K562 (cell line): ENCODE measurements at regions not wholly inside any gene's neighbourhood (a gene's known extent, or its start where the extent isn't known, plus 50 kb on each side); places are given as distances from the start of the nearest gene placed in this dataset.

ENCODE experiments used
- ATAC-seq: fragments of 200-7000 bp; cut with Tn5 transposase; 3 replicates; pipeline ENCODE4 v1.9.1; 2020; ENCODE audit warnings: moderate library complexity
- BruUV-seq: library from RNA; stranded (reverse); fragments of 400-500 nt; replicated peaks from 2 replicates; lab custom pipeline; 2021; lab: Mats Ljungman, UMichigan
- CTCF ChIA-PET: fragments of 300-600 bp; formaldehyde crosslinking; extraction: SDS; loops from one replicate; lab custom pipeline; 2021; ENCODE audit warnings: low intra/inter-chr PET ratio; lab: Yijun Ruan, JAX
- POLR2A ChIA-PET: fragments of 300-600, 350-650 bp; sonication (Branson Sonifier 250); formaldehyde crosslinking; extraction: SDS; loops from one replicate; lab custom pipeline; 2021; ENCODE audit warnings: antibody characterized with exemption, inconsistent platforms; lab: Yijun Ruan, JAX
- DNase-seq, 4 experiments: peaks; one replicate each; pipeline versions ENCODE4 v3.0.0 to v3.0.0-alpha.2; 2011 to 2018; ENCODE audit warnings: low spot score in 3 of 4, mixed read lengths in 3 of 4; ENCODE audit errors: extremely low read depth in 1 of 4
- FAIRE-seq: peaks from 2 replicates; lab custom pipeline; 2011; peaks lifted over from hg19 to GRCh38; lab: Jason Lieb, UNC
- H2AFZ ChIP-seq: 2 replicates; pipeline ENCODE4 v1.6.0; 2011; ENCODE audit warnings: low read depth, low read length, control low read depth, inconsistent platforms
- H3K27ac ChIP-seq: fragments of 200-600 bp; 3 replicates; pipeline ENCODE4 v1.8.0; 2011; ENCODE audit warnings: low read depth, mild to moderate bottlenecking, control low read depth, inconsistent platforms, low read length, moderate library complexity, mixed read lengths; ENCODE audit errors: extremely low read depth
- H3K27me3 ChIP-seq, 2 experiments: fragments of 300-600 bp in 1 of 2; 2 replicates in 1 of 2; 3 replicates in 1 of 2; pipeline versions ENCODE4 v1.6.0 to v1.8.0; 2011; ENCODE audit warnings: inconsistent platforms in 2 of 2, low read length in 2 of 2, mild to moderate bottlenecking in 1 of 2, mixed read lengths in 1 of 2, moderate library complexity in 1 of 2; ENCODE audit not compliant: control insufficient read depth in 2 of 2, insufficient read depth in 2 of 2
- H3K36me3 ChIP-seq: fragments of 300-600 bp; 3 replicates; pipeline ENCODE4 v1.8.0; 2011; ENCODE audit warnings: mild to moderate bottlenecking, low read length, inconsistent platforms; ENCODE audit not compliant: control insufficient read depth, insufficient read depth
- H3K4me1 ChIP-seq, 2 experiments: fragments of 200-600 bp in 1 of 2; replicated peaks in 1 of 2; 2 replicates in 1 of 2; 3 replicates in 1 of 2; pipeline versions ENCODE4 v1.5.1 to v1.8.0; 2011; ENCODE audit warnings: inconsistent platforms in 2 of 2, low read length in 2 of 2, mild to moderate bottlenecking in 1 of 2, mixed read lengths in 1 of 2, moderate library complexity in 1 of 2; ENCODE audit not compliant: control insufficient read depth in 2 of 2, insufficient read depth in 2 of 2
- H3K4me2 ChIP-seq: 2 replicates; pipeline ENCODE4 v1.6.1; 2011; ENCODE audit warnings: low read length, control low read depth, inconsistent platforms, mixed read lengths; ENCODE audit not compliant: insufficient read depth
- H3K4me3 ChIP-seq: fragments of 200-600 bp; sonication (generic), shearing (Covaris generic); 2 replicates; pipeline ENCODE4 v1.5.1; 2016; ENCODE audit warnings: control low read depth, inconsistent platforms
- H3K79me2 ChIP-seq: fragments of 200-600 bp; 3 replicates; pipeline ENCODE4 v1.8.0; 2011; ENCODE audit warnings: low read length, inconsistent platforms; ENCODE audit not compliant: control insufficient read depth, insufficient read depth
- H3K9ac ChIP-seq, 2 experiments: 2 replicates each; pipeline versions ENCODE4 v1.6.0 to v1.6.1; 2011; ENCODE audit warnings: low read depth in 2 of 2, low read length in 2 of 2, control low read depth in 1 of 2, inconsistent platforms in 1 of 2, mild to moderate bottlenecking in 1 of 2, mixed read lengths in 1 of 2; ENCODE audit not compliant: insufficient read depth in 1 of 2
- H3K9me1 ChIP-seq: one replicate; pipeline ENCODE4 v1.6.0; 2011; ENCODE audit warnings: inconsistent platforms, mild to moderate bottlenecking, low read length, moderate library complexity; ENCODE audit not compliant: control insufficient read depth, insufficient read depth
- H3K9me3 ChIP-seq: replicated peaks from 2 replicates; pipeline ENCODE4 v1.5.1; 2011; ENCODE audit warnings: low read depth, low read length, inconsistent platforms; ENCODE audit not compliant: control insufficient read depth, insufficient read depth
- H4K20me1 ChIP-seq: replicated peaks from 2 replicates; pipeline ENCODE4 v1.6.1; 2011; ENCODE audit warnings: low read length, inconsistent platforms, mixed read lengths; ENCODE audit not compliant: control insufficient read depth, insufficient read depth
- CAMTA2 ChIP-seq: fragments of 250-450 bp; sonication (Bioruptor Pico); conservative IDR thresholded peaks from 2 replicates; pipeline ENCODE4 v1.5.1; 2022
- HMBOX1 ChIP-seq: sonication (generic); IDR thresholded peaks from 2 replicates; pipeline ENCODE4 v1.6.1; 2016
- MTA1 ChIP-seq: fragments of 450-650 bp; IDR thresholded peaks from 2 replicates; pipeline ENCODE4 v1.6.1; 2017; ENCODE audit warnings: borderline replicate concordance
- PCBP1 ChIP-seq: fragments of 200-400 bp; formaldehyde crosslinking; IDR thresholded peaks from 2 replicates; pipeline ENCODE4 v1.6.1; 2018; ENCODE audit warnings: mild to moderate bottlenecking, low read depth, low read length; ENCODE audit not compliant: poor library complexity, severe bottlenecking
- SMARCB1 ChIP-seq: IDR thresholded peaks from 2 replicates; pipeline ENCODE4 v1.6.1; 2011; ENCODE audit warnings: improper control_type of control experiment, low read depth; ENCODE audit not compliant: insufficient read length
- TBL1XR1 ChIP-seq, 2 experiments: IDR thresholded peaks; 2 replicates each; pipeline ENCODE4 v1.6.1; 2012; ENCODE audit warnings: improper control_type of control experiment in 2 of 2, low read length in 2 of 2, mild to moderate bottlenecking in 1 of 2
- UBTF ChIP-seq, 2 experiments: IDR thresholded peaks; 2 replicates each; pipeline ENCODE4 v1.6.1; 2012; ENCODE audit warnings: improper control_type of control experiment in 2 of 2, low read depth in 2 of 2, low read length in 2 of 2, borderline replicate concordance in 1 of 2
- YY1 ChIP-seq, 3 experiments: IDR thresholded peaks; 2 replicates each; pipeline ENCODE4 v1.6.1; 2011; ENCODE audit warnings: low read length in 2 of 3, mild to moderate bottlenecking in 2 of 3, moderate library complexity in 2 of 3, borderline replicate concordance in 1 of 3, control low read depth in 1 of 3, low read depth in 1 of 3; ENCODE audit not compliant: insufficient read depth in 3 of 3, insufficient replicate concordance in 2 of 3, control insufficient read depth in 1 of 3, insufficient read length in 1 of 3; ENCODE audit errors: extremely low read depth in 1 of 3
- ZBTB26 ChIP-seq: fragments of 450-650 bp; formaldehyde crosslinking; IDR thresholded peaks from 2 replicates; pipeline ENCODE4 v1.4.0; 2022; ENCODE audit warnings: missing genetic modification characterization
- ZBTB33 ChIP-seq: sonication (generic); formaldehyde crosslinking; IDR thresholded peaks from 2 replicates; pipeline ENCODE4 v1.8.1; 2023; ENCODE audit warnings: mild to moderate bottlenecking, missing genetic modification reagents
- ZNF140 ChIP-seq: fragments of 250-450 bp; sonication (Bioruptor Pico); IDR thresholded peaks from 2 replicates; pipeline ENCODE4 v1.8.0; 2021; ENCODE audit warnings: moderate library complexity, mild to moderate bottlenecking, inconsistent platforms
- WGBS: fragments of 100-300 bp; shearing (Covaris generic); methylation state at CpG from one replicate; pipeline ENCODE4 v1.1.6; 2016; ENCODE audit warnings: low coverage, mixed read lengths; ENCODE audit not compliant: insufficient coverage; ENCODE audit errors: missing lambda C conversion rate; 5-methylcytosine and 5-hydroxymethylcytosine counted together
- in situ Hi-C: fragments of 300-500 bp; cut with MboI; formaldehyde crosslinking; loops from 4 replicates; pipeline ENCODE4 v1.15.0; 2018; ENCODE audit warnings: inconsistent platforms, mixed read lengths
- intact Hi-C: fragments of 100-400 bp; cut with micrococcal nuclease; formaldehyde crosslinking; loops from 2 replicates; pipeline ENCODE4 v1.14.2; 2022

GRCh38 chr22:48498526-48499331 lies 1328.9 kb downstream of the BRD1 start:
- Histone ChIP-seq H3K27me3 (peaks cover 2 to 29% of the 10 kb centered on the region in 2 experiments; a peak in 3 of 5 replicates), H4K20me1 (0 out of 2 replicates have a peak, but pooled peaks cover 5% of the 10 kb centered on the region), H3K9me1 (no peaks in the 10 kb centered on the region), H3K4me1 (no peaks in the 10 kb centered on the region), H3K79me2 (no peaks in the 10 kb centered on the region), H3K4me3 (no peak overlapping the region), H3K27ac (no peak overlapping the region), H3K36me3 (no peaks in the 10 kb centered on the region), H3K9ac (no peak overlapping the region), H2AFZ (no peak overlapping the region), H3K9me3 (no peaks in the 10 kb centered on the region), H3K4me2 (no peak overlapping the region)
- DNase-seq (no peak), FAIRE-seq (no peak), ATAC-seq (no peak)
- 1% methylated on average over 23 of the region's 26 CpGs for whole genome bisulfite sequencing
- in situ Hi-C loops = loop anchor here (25.0 kb wide), 1 partner anchor 911 kb away; no protein-coding TSS in a partner anchor
- ChIA-PET POLR2A (no interaction called here), CTCF (no interaction called here)
- BruUV-seq = no TSS peak
- intact Hi-C loops = no loop called here
- TF ChIP-seq YY1 (IDR thresholded peaks at IDR 0.05; ENCODE audit: borderline replicate concordance in 1 of 3, control insufficient read depth in 1 of 3, extremely low read depth in 1 of 3, insufficient read depth in 3 of 3, insufficient read length in 1 of 3, insufficient replicate concordance in 2 of 3, low read depth in 1 of 3, low read length in 2 of 3) (no peak), ZBTB26 (CRISPR knock-in tag) (no peak), UBTF (IDR thresholded peaks at IDR 0.05; ENCODE audit: borderline replicate concordance in 1 of 2, low read depth in 2 of 2, low read length in 2 of 2) (no peak), CAMTA2 (no peak), ZNF140 (CRISPR knock-in tag) (no peak), SMARCB1 (no peak), HMBOX1 (no peak), PCBP1 (no peak), TBL1XR1 (IDR thresholded peaks at IDR 0.05; ENCODE audit: low read length in 2 of 2) (no peak), MTA1 (no peak), ZBTB33 (no peak)
